ENCODE measurements at regions not wholly inside any gene's neighbourhood (a gene's known extent, or its start where the extent isn't known, plus 50 kb on each side); places are given as distances from the start of the nearest gene placed in this dataset.
"Not testable (repeated sequence)": the region's sequence is repeated elsewhere in the genome, so short reads cannot be mapped to it uniquely, and the experiment has no call there.

GRCh38 chr3:153506205-153506604, 344.2 kb downstream of the RAP2B start:
- not testable (repeated sequence) for DNase-seq; H3K9me3 Mint-ChIP-seq; H3K4me3 Mint-ChIP-seq; H3K27me3 Mint-ChIP-seq (ENCODE audit: low read depth); ATAC-seq; H3K4me1 Mint-ChIP-seq (ENCODE audit: low read depth); H3K36me3 Mint-ChIP-seq (ENCODE audit: insufficient read depth)

- H3K36me3 Mint-ChIP-seq (ENCODE audit: insufficient read depth); H3K27me3 Mint-ChIP-seq (ENCODE audit: low read depth); ATAC-seq; H3K4me3 Mint-ChIP-seq; DNase-seq; H3K9me3 Mint-ChIP-seq; H3K4me1 Mint-ChIP-seq (ENCODE audit: low read depth): not testable (repeated sequence)
Measured at GRCh38 chr3:153506686-153507085, 344.7 kb downstream of the RAP2B start.

- H3K4me1 Mint-ChIP-seq (ENCODE audit: low read depth): no peaks in the 10 kb centered on the region
- ATAC-seq (no peak), DNase-seq (no peak)
- H3K4me3 Mint-ChIP-seq: no peak overlapping the region
- H3K36me3 Mint-ChIP-seq (ENCODE audit: insufficient read depth): no peaks in the 10 kb centered on the region
- no peaks in the 10 kb centered on the region for H3K27me3 Mint-ChIP-seq (ENCODE audit: low read depth)
- H3K9me3 Mint-ChIP-seq: peaks cover 5% of the 10 kb centered on the region
Measured at GRCh38 chr3:153513236-153513635, 351.2 kb downstream of the RAP2B start.

- Mint-ChIP-seq H3K4me3 (no peak overlapping the region), H3K36me3 (ENCODE audit: insufficient read depth) (no peaks in the 10 kb centered on the region)
- no peak for ATAC-seq
Measured at GRCh38 chr3:153528473-153528872, 366.4 kb downstream of the RAP2B start.

GRCh38 chr3:153539263-153539662, 377.2 kb downstream of the RAP2B start:
- no peak for DNase-seq
- no peaks in the 10 kb centered on the region for H3K4me1 Mint-ChIP-seq (ENCODE audit: low read depth)
- H3K36me3 Mint-ChIP-seq (ENCODE audit: insufficient read depth): no peaks in the 10 kb centered on the region
- ATAC-seq: no peak
- no peak overlapping the region for H3K4me3 Mint-ChIP-seq
- H3K9me3 Mint-ChIP-seq: no peaks in the 10 kb centered on the region
- no peaks in the 10 kb centered on the region for H3K27me3 Mint-ChIP-seq (ENCODE audit: low read depth)

More at GRCh38 chr3:153528473-153528872, 366.4 kb downstream of the RAP2B start:
- peaks cover 12% of the 10 kb centered on the region for H3K9me3 Mint-ChIP-seq
- no peaks in the 10 kb centered on the region for H3K4me1 Mint-ChIP-seq (ENCODE audit: low read depth)
- H3K27me3 Mint-ChIP-seq (ENCODE audit: low read depth): no peaks in the 10 kb centered on the region
- DNase-seq: no peak

- no peaks in the 10 kb centered on the region for H3K27me3 Mint-ChIP-seq (ENCODE audit: low read depth)
- H3K9me3 Mint-ChIP-seq: no peaks in the 10 kb centered on the region
- no peaks in the 10 kb centered on the region for H3K4me1 Mint-ChIP-seq (ENCODE audit: low read depth)
- ATAC-seq (no peak), DNase-seq (no peak)
- H3K4me3 Mint-ChIP-seq: no peak overlapping the region
- no peaks in the 10 kb centered on the region for H3K36me3 Mint-ChIP-seq (ENCODE audit: insufficient read depth)
Measured at GRCh38 chr3:153545471-153545870, 383.4 kb downstream of the RAP2B start.

GRCh38 chr3:153547970-153548369, 385.9 kb downstream of the RAP2B start:
- no peak overlapping the region for H3K4me3 Mint-ChIP-seq
- no peaks in the 10 kb centered on the region for H3K9me3 Mint-ChIP-seq
- H3K27me3 Mint-ChIP-seq (ENCODE audit: low read depth): no peaks in the 10 kb centered on the region
- ATAC-seq (no peak), DNase-seq (no peak)
- H3K36me3 Mint-ChIP-seq (ENCODE audit: insufficient read depth): no peaks in the 10 kb centered on the region
- H3K4me1 Mint-ChIP-seq (ENCODE audit: low read depth): peaks cover 2% of the 10 kb centered on the region

- not testable (repeated sequence) for H3K4me3 Mint-ChIP-seq; DNase-seq; H3K4me1 Mint-ChIP-seq (ENCODE audit: low read depth); H3K9me3 Mint-ChIP-seq; H3K36me3 Mint-ChIP-seq (ENCODE audit: insufficient read depth); ATAC-seq; H3K27me3 Mint-ChIP-seq (ENCODE audit: low read depth)
Measured at GRCh38 chr3:153549686-153550085, 387.7 kb downstream of the RAP2B start.

GRCh38 chr3:153551536-153552285, 389.7 kb downstream of the RAP2B start:
- Mint-ChIP-seq H3K27me3 (ENCODE audit: low read depth) (no peaks in the 10 kb centered on the region), H3K9me3 (no peaks in the 10 kb centered on the region), H3K4me1 (ENCODE audit: low read depth) (peaks cover 7% of the 10 kb centered on the region), H3K4me3 (no peak overlapping the region), H3K36me3 (ENCODE audit: insufficient read depth) (no peaks in the 10 kb centered on the region)
- DNase-seq: no peak
- no peak for ATAC-seq

- peaks cover 2% of the 10 kb centered on the region for H3K9me3 Mint-ChIP-seq
- no peaks in the 10 kb centered on the region for H3K36me3 Mint-ChIP-seq (ENCODE audit: insufficient read depth)
- no peaks in the 10 kb centered on the region for H3K27me3 Mint-ChIP-seq (ENCODE audit: low read depth)
- DNase-seq: no peak
- no peak overlapping the region for H3K4me3 Mint-ChIP-seq
- peaks cover 7% of the 10 kb centered on the region for H3K4me1 Mint-ChIP-seq (ENCODE audit: low read depth)
- ATAC-seq: no peak
Measured at GRCh38 chr3:153552887-153553604, 391.0 kb downstream of the RAP2B start.

- Mint-ChIP-seq H3K36me3 (ENCODE audit: insufficient read depth) (no peaks in the 10 kb centered on the region), H3K9me3 (peaks cover 7% of the 10 kb centered on the region), H3K4me3 (no peak overlapping the region), H3K27me3 (ENCODE audit: low read depth) (peaks cover 2% of the 10 kb centered on the region), H3K4me1 (ENCODE audit: low read depth) (peaks cover 7% of the 10 kb centered on the region)
- ATAC-seq: no peak
- DNase-seq: no peak
Measured at GRCh38 chr3:153553605-153553945, 391.5 kb downstream of the RAP2B start.

GRCh38 chr3:153555919-153556318, 393.9 kb downstream of the RAP2B start:
- peaks cover 23% of the 10 kb centered on the region for H3K9me3 Mint-ChIP-seq
- H3K4me1 Mint-ChIP-seq (ENCODE audit: low read depth): peaks cover 7% of the 10 kb centered on the region
- ATAC-seq: no peak
- DNase-seq: no peak
- peaks cover 2% of the 10 kb centered on the region for H3K27me3 Mint-ChIP-seq (ENCODE audit: low read depth)
- no peaks in the 10 kb centered on the region for H3K36me3 Mint-ChIP-seq (ENCODE audit: insufficient read depth)
- no peak overlapping the region for H3K4me3 Mint-ChIP-seq

- H3K27me3 Mint-ChIP-seq (ENCODE audit: low read depth); H3K36me3 Mint-ChIP-seq (ENCODE audit: insufficient read depth); ATAC-seq; DNase-seq; H3K4me1 Mint-ChIP-seq (ENCODE audit: low read depth); H3K4me3 Mint-ChIP-seq: not testable (repeated sequence)
- peaks cover 36% of the 10 kb centered on the region for H3K9me3 Mint-ChIP-seq
Measured at GRCh38 chr3:153559366-153559765, 397.3 kb downstream of the RAP2B start.

- peaks cover 21% of the 10 kb centered on the region for H3K9me3 Mint-ChIP-seq
- no peak for DNase-seq
- no peak for ATAC-seq
- no peaks in the 10 kb centered on the region for H3K4me1 Mint-ChIP-seq (ENCODE audit: low read depth)
- H3K36me3 Mint-ChIP-seq (ENCODE audit: insufficient read depth): no peaks in the 10 kb centered on the region
- H3K4me3 Mint-ChIP-seq: no peak overlapping the region
- no peaks in the 10 kb centered on the region for H3K27me3 Mint-ChIP-seq (ENCODE audit: low read depth)
Measured at GRCh38 chr3:153567011-153567410, 405.0 kb downstream of the RAP2B start.

GRCh38 chr3:153567556-153567955, 405.5 kb downstream of the RAP2B start:
- H3K27me3 Mint-ChIP-seq (ENCODE audit: low read depth): no peaks in the 10 kb centered on the region
- no peak for ATAC-seq
- no peaks in the 10 kb centered on the region for H3K4me1 Mint-ChIP-seq (ENCODE audit: low read depth)
- peaks cover 20% of the 10 kb centered on the region for H3K9me3 Mint-ChIP-seq
- no peak for DNase-seq
- H3K36me3 Mint-ChIP-seq (ENCODE audit: insufficient read depth): no peaks in the 10 kb centered on the region
- H3K4me3 Mint-ChIP-seq: no peak overlapping the region

Measured in activated T-cell treated with anti-CD3 and anti-CD28 coated beads, Interleukin-2, amount 50 U/mL, for 4 hours (primary cell).